Endothelial cell of umbilical vein (primary cell): ENCODE measurements at regions not wholly inside any gene's neighbourhood (a gene's known extent, or its start where the extent isn't known, plus 50 kb on each side); places are given as distances from the start of the nearest gene placed in this dataset.

Experiments used
- BruUV-seq: library from RNA; stranded (reverse); fragments of 400-500 nt; replicated peaks from 2 replicates; lab custom pipeline; 2021; lab: Mats Ljungman, UMichigan
- CTCF ChIA-PET: fragments of 300-600, 350-600 bp; sonication (Branson Sonifier 250); formaldehyde crosslinking; loops from one replicate; lab custom pipeline; 2021; ENCODE audit warnings: antibody characterized with exemption, inconsistent platforms; lab: Charles Lee
- POLR2A ChIA-PET: fragments of 300-600, 350-600 bp; sonication (Branson Sonifier 250); formaldehyde crosslinking; loops from one replicate; lab custom pipeline; 2021; ENCODE audit warnings: antibody characterized with exemption, inconsistent platforms; lab: Charles Lee
- DNase-seq: peaks from one replicate; pipeline ENCODE4 v3.0.0-alpha.2; 2011; ENCODE audit warnings: low read depth, low spot score
- FAIRE-seq: peaks from 2 replicates; lab custom pipeline; 2011; peaks lifted over from hg19 to GRCh38; lab: Jason Lieb, UNC
- H2AFZ ChIP-seq: 2 replicates; pipeline ENCODE4 v1.6.0; 2012; ENCODE audit warnings: low read depth, low read length, control low read depth, inconsistent platforms
- H3K27ac ChIP-seq: 2 replicates; pipeline ENCODE4 v1.5.1; 2011; ENCODE audit warnings: low read depth, mild to moderate bottlenecking, control low read depth, low read length, moderate library complexity; ENCODE audit not compliant: insufficient read depth
- H3K27me3 ChIP-seq, 2 experiments: 2 replicates each; pipeline versions ENCODE4 v1.6.0 to v1.6.1; 2011; ENCODE audit warnings: low read length in 2 of 2, mixed read lengths in 1 of 2; ENCODE audit not compliant: control insufficient read depth in 2 of 2, insufficient read depth in 2 of 2
- H3K36me3 ChIP-seq, 2 experiments: 2 replicates in 1 of 2; 3 replicates in 1 of 2; pipeline ENCODE4 v1.5.1; 2011; ENCODE audit warnings: low read length in 2 of 2, mild to moderate bottlenecking in 1 of 2, moderate library complexity in 1 of 2; ENCODE audit not compliant: control insufficient read depth in 2 of 2, insufficient read depth in 2 of 2; ENCODE audit errors: extremely low read depth in 1 of 2
- H3K4me1 ChIP-seq: 3 replicates; pipeline ENCODE4 v1.5.1; 2011; ENCODE audit warnings: mild to moderate bottlenecking, low read length; ENCODE audit not compliant: control insufficient read depth, insufficient read depth; ENCODE audit errors: extremely low read depth
- H3K4me2 ChIP-seq: 2 replicates; pipeline ENCODE4 v1.6.1; 2011; ENCODE audit warnings: low read length, control low read depth, mixed read lengths; ENCODE audit not compliant: insufficient read depth
- H3K4me3 ChIP-seq, 3 experiments: fragments of 200-600 bp in 1 of 3; sonication (generic), shearing (Covaris generic) in 1 of 3; replicated peaks in 1 of 3; 2 replicates each; pipeline ENCODE4 v1.5.1; 2011 to 2016; ENCODE audit warnings: control low read depth in 3 of 3, low read length in 3 of 3, mild to moderate bottlenecking in 2 of 3, inconsistent platforms in 1 of 3, low read depth in 1 of 3, moderate library complexity in 1 of 3; ENCODE audit not compliant: insufficient read depth in 1 of 3
- H3K79me2 ChIP-seq: 2 replicates; pipeline ENCODE4 v1.6.0; 2012; ENCODE audit warnings: low read length, inconsistent platforms; ENCODE audit not compliant: control insufficient read depth, insufficient read depth
- H3K9ac ChIP-seq: replicated peaks from 2 replicates; pipeline ENCODE3; 2011; ENCODE audit warnings: low read length, control low read depth; ENCODE audit not compliant: insufficient read depth; ENCODE audit errors: extremely low read depth
- H3K9me1 ChIP-seq: replicated peaks from 3 replicates; pipeline ENCODE4 v1.6.0; 2011; ENCODE audit warnings: mild to moderate bottlenecking, low read length; ENCODE audit not compliant: control insufficient read depth, insufficient read depth; ENCODE audit errors: extremely low read depth
- H3K9me3 ChIP-seq: replicated peaks from 2 replicates; pipeline ENCODE4 v1.5.1; 2012; ENCODE audit warnings: low read length, inconsistent platforms; ENCODE audit not compliant: control insufficient read depth, insufficient read depth
- H4K20me1 ChIP-seq: replicated peaks from 2 replicates; pipeline ENCODE3; 2011; ENCODE audit warnings: mild to moderate bottlenecking, low read length; ENCODE audit not compliant: control insufficient read depth, insufficient read depth; ENCODE audit errors: extremely low read depth
- EZH2 ChIP-seq: IDR thresholded peaks from 2 replicates; pipeline ENCODE4 v1.6.1; 2012; ENCODE audit warnings: borderline replicate concordance, low read depth, mild to moderate bottlenecking, moderate library complexity, low read length, inconsistent platforms; ENCODE audit not compliant: severe bottlenecking
- FOS ChIP-seq: IDR thresholded peaks from 2 replicates; pipeline ENCODE4 v1.6.1; 2011; ENCODE audit warnings: mild to moderate bottlenecking, low read length, moderate library complexity, borderline replicate concordance; ENCODE audit not compliant: insufficient read depth
- MAX ChIP-seq: IDR thresholded peaks from 2 replicates; pipeline ENCODE4 v1.6.1; 2011; ENCODE audit not compliant: insufficient read depth, insufficient read length
- MYC ChIP-seq: IDR thresholded peaks from one replicate; pipeline ENCODE4 v1.6.1; 2011; ENCODE audit warnings: mild to moderate bottlenecking, low read depth, low read length
- POLR2A ChIP-seq: IDR thresholded peaks from 2 replicates; pipeline ENCODE4 v1.6.1; 2012; ENCODE audit warnings: low read depth, mild to moderate bottlenecking, control low read depth, low read length
- POLR2AphosphoS5 ChIP-seq: IDR thresholded peaks from 2 replicates; pipeline ENCODE4 v1.6.1; 2012; ENCODE audit warnings: low read depth, mild to moderate bottlenecking, control low read depth, low read length, moderate library complexity; ENCODE audit not compliant: insufficient read depth
- dilution Hi-C: fragments of 300-500 bp; cut with MboI; formaldehyde crosslinking; loops from one replicate; pipeline ENCODE4 v1.15.0; 2019; ENCODE audit warnings: low sequenced_read_pairs; ENCODE audit not compliant: extremely low pct_ligation_motif_present
- intact Hi-C: fragments of 100-400 bp; cut with micrococcal nuclease; formaldehyde crosslinking; loops from one replicate; pipeline ENCODE4 v1.10.0; 2022
- TF ChIP-seq, protein P1 (sequence below), 2 donors: IDR thresholded peaks; 1 replicate in 1 of 2; 2 replicates in 1 of 2; pipeline ENCODE4 v1.5.1; 2011; ENCODE audit warnings: low read length in 2 of 2, mild to moderate bottlenecking in 2 of 2, moderate library complexity in 2 of 2, control low read depth in 1 of 2, inconsistent platforms in 1 of 2, low read depth in 1 of 2; ENCODE audit not compliant: insufficient read depth in 1 of 2; ENCODE audit errors: extremely low read depth in 1 of 2

DNA sequence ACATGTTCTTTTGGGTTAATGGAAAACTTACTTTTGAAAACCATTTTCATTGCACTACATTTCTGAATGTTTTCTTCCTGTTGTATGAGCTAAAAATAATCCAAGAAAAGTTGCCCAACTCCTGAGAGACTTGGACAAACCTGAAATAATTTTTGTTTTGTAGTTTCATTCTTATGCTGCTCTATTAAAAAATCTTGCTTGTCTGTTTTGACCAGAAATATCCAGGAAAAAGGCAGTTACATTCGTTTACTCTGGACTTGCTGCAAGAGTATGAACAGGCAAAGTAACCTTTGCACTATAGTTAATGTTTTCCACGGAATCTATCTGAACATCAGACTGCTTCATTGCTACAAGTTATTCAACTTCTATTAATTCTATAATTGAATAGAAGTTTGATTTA lies 200.1 kb upstream of the DAB2 start:
- Histone ChIP-seq H3K27me3 (peaks cover 0 to 1% of the 10 kb centered on the region in 2 experiments), H3K36me3 (no peaks in the 10 kb centered on the region), H3K9me3 (no peaks in the 10 kb centered on the region), H3K79me2 (no peaks in the 10 kb centered on the region), H3K4me3 (no peak overlapping the region), H3K27ac (no peak overlapping the region), H3K4me2 (no peak overlapping the region), H3K9ac (no peak overlapping the region), H4K20me1 (no peaks in the 10 kb centered on the region), H2AFZ (no peak overlapping the region), H3K9me1 (no peaks in the 10 kb centered on the region), H3K4me1 (no peaks in the 10 kb centered on the region)
- BruUV-seq: no TSS peak
- TF ChIP-seq EZH2: no peak
- TF ChIP-seq MAX: no peak
- TF ChIP-seq FOS: no peak
- dilution Hi-C loops: no loop called here
- ChIA-PET CTCF (no interaction called here), POLR2A (no interaction called here)
- intact Hi-C loops: no loop called here
- DNase-seq (no peak), FAIRE-seq (no peak)

DNA sequence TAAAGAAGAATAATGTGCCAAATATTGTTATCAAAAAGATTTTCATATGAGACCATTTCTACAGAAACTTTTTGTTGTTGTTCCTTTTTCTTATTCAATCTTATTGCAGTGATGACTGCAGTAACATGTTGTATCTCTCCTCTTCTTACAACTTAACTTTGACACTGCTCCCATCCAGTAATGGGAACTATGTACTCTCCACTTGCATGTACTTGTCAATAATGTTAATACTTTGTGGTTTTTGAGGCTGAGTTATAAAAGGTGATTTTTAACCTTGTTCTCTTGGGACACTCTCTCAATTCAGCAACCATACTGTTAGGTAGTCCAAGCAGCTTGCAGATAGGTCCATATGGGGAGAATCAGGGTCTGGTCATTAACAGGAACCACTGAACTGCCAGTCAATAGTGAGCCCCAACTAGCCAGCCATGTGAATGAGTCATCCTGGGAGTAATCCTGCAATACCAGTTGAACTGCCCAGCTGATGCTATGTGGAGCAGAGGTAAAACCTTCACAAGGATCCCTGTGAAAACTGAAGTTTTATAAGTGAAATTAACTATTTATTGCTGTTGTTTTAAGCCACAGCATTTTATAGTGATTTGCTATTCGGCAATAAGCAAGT lies 199.6 kb upstream of the DAB2 start:
- H3K79me2 ChIP-seq: no peaks in the 10 kb centered on the region
- H4K20me1 ChIP-seq: no peaks in the 10 kb centered on the region
- dilution Hi-C loops: no loop called here
- DNase-seq (no peak), FAIRE-seq (no peak)
- ChIA-PET POLR2A (no interaction called here), CTCF (no interaction called here)
- H3K27ac ChIP-seq: no peak overlapping the region
- intact Hi-C loops: no loop called here
- no peaks in the 10 kb centered on the region for H3K9me3 ChIP-seq
- no peak overlapping the region for H3K4me3 ChIP-seq
- H3K9me1 ChIP-seq: no peaks in the 10 kb centered on the region
- no peak overlapping the region for H2AFZ ChIP-seq
- TF ChIP-seq FOS (peak; percentile 51), POLR2AphosphoS5 (no peak), MYC (no peak), POLR2A (no peak)
- TF ChIP-seq, protein P1, sequence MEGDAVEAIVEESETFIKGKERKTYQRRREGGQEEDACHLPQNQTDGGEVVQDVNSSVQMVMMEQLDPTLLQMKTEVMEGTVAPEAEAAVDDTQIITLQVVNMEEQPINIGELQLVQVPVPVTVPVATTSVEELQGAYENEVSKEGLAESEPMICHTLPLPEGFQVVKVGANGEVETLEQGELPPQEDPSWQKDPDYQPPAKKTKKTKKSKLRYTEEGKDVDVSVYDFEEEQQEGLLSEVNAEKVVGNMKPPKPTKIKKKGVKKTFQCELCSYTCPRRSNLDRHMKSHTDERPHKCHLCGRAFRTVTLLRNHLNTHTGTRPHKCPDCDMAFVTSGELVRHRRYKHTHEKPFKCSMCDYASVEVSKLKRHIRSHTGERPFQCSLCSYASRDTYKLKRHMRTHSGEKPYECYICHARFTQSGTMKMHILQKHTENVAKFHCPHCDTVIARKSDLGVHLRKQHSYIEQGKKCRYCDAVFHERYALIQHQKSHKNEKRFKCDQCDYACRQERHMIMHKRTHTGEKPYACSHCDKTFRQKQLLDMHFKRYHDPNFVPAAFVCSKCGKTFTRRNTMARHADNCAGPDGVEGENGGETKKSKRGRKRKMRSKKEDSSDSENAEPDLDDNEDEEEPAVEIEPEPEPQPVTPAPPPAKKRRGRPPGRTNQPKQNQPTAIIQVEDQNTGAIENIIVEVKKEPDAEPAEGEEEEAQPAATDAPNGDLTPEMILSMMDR (IDR thresholded peaks at IDR 0.05; ENCODE audit: extremely low read depth in 1 of 2, insufficient read depth in 1 of 2, low read depth in 1 of 2, low read length in 2 of 2): no peak
- BruUV-seq: no TSS peak
- no peak overlapping the region for H3K4me2 ChIP-seq
- no peaks in the 10 kb centered on the region for H3K27me3 ChIP-seq
- H3K36me3 ChIP-seq: no peaks in the 10 kb centered on the region
- H3K4me1 ChIP-seq: no peaks in the 10 kb centered on the region
- no peak overlapping the region for H3K9ac ChIP-seq
